CD4-positive, alpha-beta T cell (primary cell): ENCODE measurements at regions not wholly inside any gene's neighbourhood (a gene's known extent, or its start where the extent isn't known, plus 50 kb on each side); places are given as distances from the start of the nearest gene placed in this dataset.

Experiments
- ATAC-seq: fragments of 200-7000 bp; cut with Tn5 transposase; one replicate; pipeline ENCODE4 v1.10.0; 2022; ENCODE audit warnings: mild to moderate bottlenecking; ENCODE audit not compliant: poor library complexity
- CTCF ChIA-PET: fragments of 350-600 bp; sonication (Branson Sonifier 250); formaldehyde crosslinking; loops from one replicate; lab custom pipeline; 2021; ENCODE audit warnings: antibody characterized with exemption, inconsistent platforms; lab: Charles Lee
- POLR2A ChIA-PET: fragments of 350-600 bp; sonication (Branson Sonifier 250); formaldehyde crosslinking; loops from one replicate; lab custom pipeline; 2021; ENCODE audit warnings: antibody characterized with exemption, inconsistent platforms; lab: Charles Lee
- DNase-seq, 14 experiments: peaks; one replicate each; pipeline ENCODE4 v3.0.0-alpha.2; 2013 to 2020; ENCODE audit warnings: mixed read lengths in 2 of 14
- H3K27ac ChIP-seq, 2 donors: one replicate each; pipeline versions ENCODE4 v1.5.1 to v1.7.0; 2013; ENCODE audit warnings: low read length in 2 of 2, low read depth in 1 of 2, mild to moderate bottlenecking in 1 of 2
- H3K27me3 ChIP-seq, 2 experiments: 1 replicate in 1 of 2; 2 replicates in 1 of 2; pipeline versions ENCODE4 v1.6.1 to v1.7.0; 2013; ENCODE audit warnings: low read length in 2 of 2, control low read depth in 1 of 2, mild to moderate bottlenecking in 1 of 2, moderate library complexity in 1 of 2; ENCODE audit not compliant: insufficient read depth in 2 of 2, control insufficient read depth in 1 of 2
- H3K36me3 ChIP-seq: one replicate; pipeline ENCODE4 v1.6.1; 2013; ENCODE audit warnings: low read length, control low read depth; ENCODE audit not compliant: insufficient read depth
- H3K4me1 ChIP-seq: one replicate; pipeline ENCODE4 v1.6.1; 2013; ENCODE audit warnings: low read length, control low read depth; ENCODE audit not compliant: insufficient read depth
- H3K4me3 ChIP-seq: one replicate; pipeline ENCODE4 v1.5.1; 2013; ENCODE audit warnings: mild to moderate bottlenecking, low read length, moderate library complexity
- H3K9me3 ChIP-seq, 2 experiments: 1 replicate in 1 of 2; 2 replicates in 1 of 2; pipeline versions ENCODE4 v1.6.1 to v1.7.0; 2013; ENCODE audit warnings: low read length in 2 of 2, mild to moderate bottlenecking in 2 of 2, control low read depth in 1 of 2, moderate library complexity in 1 of 2; ENCODE audit not compliant: control insufficient read depth in 1 of 2, insufficient read depth in 1 of 2
- H3K27ac Mint-ChIP-seq: one replicate; pipeline ENCODE4 v1.8.0; 2020; ENCODE audit warnings: mixed read lengths
- H3K27me3 Mint-ChIP-seq: one replicate; pipeline ENCODE4 v1.8.0; 2021; ENCODE audit warnings: mixed read lengths
- H3K36me3 Mint-ChIP-seq: one replicate; pipeline ENCODE4 v1.8.0; 2021; ENCODE audit warnings: low read depth, mixed read lengths
- H3K4me1 Mint-ChIP-seq: one replicate; pipeline ENCODE4 v1.8.0; 2021; ENCODE audit warnings: low read depth, mixed read lengths
- H3K4me3 Mint-ChIP-seq: one replicate; pipeline ENCODE4 v1.8.0; 2020; ENCODE audit warnings: mild to moderate bottlenecking, mixed read lengths
- H3K9me3 Mint-ChIP-seq: one replicate; pipeline ENCODE4 v1.8.0; 2020; ENCODE audit warnings: mixed read lengths
- CTCF ChIP-seq: fragments of 200-600 bp; IDR thresholded peaks from one replicate; pipeline ENCODE4 v1.8.0; 2022; ENCODE audit warnings: antibody characterized with exemption, mild to moderate bottlenecking
- intact Hi-C, 2 experiments: fragments of 100-400 bp; cut with DNase I in 1 of 2; cut with micrococcal nuclease in 1 of 2; formaldehyde crosslinking; loops; one replicate each; pipeline versions ENCODE4 v1.15.1 to v1.9.0; 2023 to 2025; cut with DNase I, micrococcal nuclease

- intact Hi-C loops: no loop called here
- no peaks in the 10 kb centered on the region for H3K27me3 Mint-ChIP-seq
- no peaks in the 10 kb centered on the region for H3K36me3 ChIP-seq
- H3K9me3 Mint-ChIP-seq: peaks cover 13% of the 10 kb centered on the region
- H3K36me3 Mint-ChIP-seq: no peaks in the 10 kb centered on the region
- CTCF ChIA-PET: no interaction called here
- POLR2A ChIA-PET: no interaction called here
- ATAC-seq (no peak), DNase-seq (no peak)
- H3K4me3 Mint-ChIP-seq: no peak overlapping the region
- no peaks in the 10 kb centered on the region for H3K4me1 ChIP-seq
- H3K27me3 ChIP-seq: no peaks in the 10 kb centered on the region
- H3K9me3 ChIP-seq: peaks cover 0 to 15% of the 10 kb centered on the region in 2 experiments
- H3K4me3 ChIP-seq: no peak overlapping the region
- H3K27ac ChIP-seq: no peak overlapping the region
- no peak for TF ChIP-seq CTCF
- no peak overlapping the region for H3K27ac Mint-ChIP-seq
- no peaks in the 10 kb centered on the region for H3K4me1 Mint-ChIP-seq
These were observed 685.6 kb upstream of the NXPH2 start for GRCh38 chr2:139465789-139466188.

GRCh38 chr2:139457873-139458272, 677.7 kb upstream of the NXPH2 start:
- intact Hi-C loops: no loop called here
- Histone ChIP-seq H3K4me1 (no peaks in the 10 kb centered on the region), H3K27ac (no peak overlapping the region), H3K27me3 (no peaks in the 10 kb centered on the region), H3K4me3 (no peak overlapping the region), H3K36me3 (no peaks in the 10 kb centered on the region), H3K9me3 (peaks cover 5 to 6% of the 10 kb centered on the region in 2 experiments)
- Mint-ChIP-seq H3K27me3 (no peaks in the 10 kb centered on the region), H3K4me1 (no peaks in the 10 kb centered on the region), H3K4me3 (no peak overlapping the region), H3K27ac (no peak overlapping the region), H3K36me3 (no peaks in the 10 kb centered on the region), H3K9me3 (peaks cover 17% of the 10 kb centered on the region)
- DNase-seq (no peak), ATAC-seq (no peak)
- no peak for TF ChIP-seq CTCF
- ChIA-PET POLR2A (no interaction called here), CTCF (no interaction called here)

GRCh38 chr2:139454251-139454650, 674.1 kb upstream of the NXPH2 start:
- no peaks in the 10 kb centered on the region for H3K36me3 ChIP-seq
- POLR2A ChIA-PET: no interaction called here
- ATAC-seq: no peak

More at GRCh38 chr2:139454251-139454650, 674.1 kb upstream of the NXPH2 start:
- DNase-seq: no peak
- H3K27ac ChIP-seq: no peak overlapping the region
- Mint-ChIP-seq H3K27ac (no peak overlapping the region), H3K4me3 (no peak overlapping the region), H3K36me3 (no peaks in the 10 kb centered on the region), H3K9me3 (peaks cover 22% of the 10 kb centered on the region), H3K27me3 (no peaks in the 10 kb centered on the region), H3K4me1 (no peaks in the 10 kb centered on the region)
- H3K4me3 ChIP-seq: no peak overlapping the region
- H3K27me3 ChIP-seq: no peaks in the 10 kb centered on the region
- intact Hi-C loops: no loop called here
- no peak for TF ChIP-seq CTCF
- peaks cover 5% of the 10 kb centered on the region in 2 experiments for H3K9me3 ChIP-seq
- no peaks in the 10 kb centered on the region for H3K4me1 ChIP-seq
- CTCF ChIA-PET: no interaction called here
